Liver (tissue), 8 donors: ENCODE measurements at regions not wholly inside any gene's neighbourhood (a gene's known extent, or its start where the extent isn't known, plus 50 kb on each side); places are given as distances from the start of the nearest gene placed in this dataset.
A peak's percentile ranks its signal among the peaks of the same experiment; 100 is the strongest.

Experiments
- DNase-seq: peaks from one replicate; pipeline ENCODE4 v3.0.0-alpha.2; 2017; ENCODE audit warnings: low spot score
- H3K27ac ChIP-seq, 2 donors: one replicate each; pipeline ENCODE4 v1.7.0; 2013; ENCODE audit warnings: inconsistent platforms in 2 of 2, low read length in 2 of 2, control low read depth in 1 of 2, low read depth in 1 of 2, mild to moderate bottlenecking in 1 of 2
- H3K27me3 ChIP-seq, 4 donors: one replicate each; pipeline versions ENCODE4 v1.6.1 to v1.7.0; 2013; ENCODE audit warnings: low read length in 3 of 4, inconsistent platforms in 1 of 4, mild to moderate bottlenecking in 1 of 4, moderate library complexity in 1 of 4; ENCODE audit not compliant: control insufficient read depth in 4 of 4, insufficient read depth in 4 of 4
- H3K36me3 ChIP-seq, 4 donors: one replicate each; pipeline versions ENCODE4 v1.6.1 to v1.7.0; 2013; ENCODE audit warnings: low read length in 3 of 4, mild to moderate bottlenecking in 3 of 4, low read depth in 1 of 4, moderate library complexity in 1 of 4; ENCODE audit not compliant: control insufficient read depth in 4 of 4, insufficient read depth in 3 of 4
- H3K4me1 ChIP-seq, 4 donors: one replicate each; pipeline versions ENCODE4 v1.6.1 to v1.7.0; 2013; ENCODE audit warnings: low read length in 3 of 4, mild to moderate bottlenecking in 3 of 4, moderate library complexity in 1 of 4; ENCODE audit not compliant: control insufficient read depth in 4 of 4, insufficient read depth in 4 of 4
- H3K4me3 ChIP-seq, 3 donors: one replicate each; pipeline versions ENCODE4 v1.6.1 to v1.7.0; 2013; ENCODE audit warnings: low read length in 3 of 3, control low read depth in 1 of 3, low read depth in 1 of 3, mild to moderate bottlenecking in 1 of 3
- H3K9ac ChIP-seq, 2 donors: one replicate each; pipeline ENCODE4 v1.7.0; 2013; ENCODE audit warnings: low read length in 2 of 2, mild to moderate bottlenecking in 2 of 2, moderate library complexity in 2 of 2, control low read depth in 1 of 2, low read depth in 1 of 2
- H3K9me3 ChIP-seq, 4 donors: one replicate each; pipeline versions ENCODE4 v1.6.1 to v1.7.0; 2013; ENCODE audit warnings: low read length in 3 of 4; ENCODE audit not compliant: control insufficient read depth in 4 of 4
- FOXA1 ChIP-seq: IDR thresholded peaks from 2 replicates; pipeline ENCODE4 v1.6.1; 2016; ENCODE audit warnings: antibody characterized with exemption
- FOXA2 ChIP-seq: IDR thresholded peaks from 2 replicates; pipeline ENCODE4 v1.6.1; 2016; ENCODE audit warnings: antibody characterized with exemption
- GABPA ChIP-seq, 2 donors: IDR thresholded peaks in 1 of 2; conservative IDR thresholded peaks in 1 of 2; 2 replicates each; pipeline ENCODE4 v1.6.1; 2016; ENCODE audit warnings: antibody characterized with exemption in 2 of 2, mild to moderate bottlenecking in 1 of 2, moderate library complexity in 1 of 2
- HNF4A ChIP-seq, 2 donors: conservative IDR thresholded peaks; 2 replicates each; pipeline ENCODE4 v1.6.1; 2016; ENCODE audit warnings: antibody characterized with exemption in 2 of 2, mild to moderate bottlenecking in 2 of 2
- HNF4G ChIP-seq: IDR thresholded peaks from 2 replicates; pipeline ENCODE4 v1.6.1; 2016; ENCODE audit warnings: antibody characterized with exemption
- JUND ChIP-seq, 2 donors: IDR thresholded peaks; 2 replicates each; pipeline ENCODE4 v1.6.1; 2016; ENCODE audit warnings: antibody characterized with exemption in 2 of 2
- NR2F2 ChIP-seq: IDR thresholded peaks from 2 replicates; pipeline ENCODE4 v1.6.1; 2016; ENCODE audit warnings: antibody characterized with exemption
- RAD21 ChIP-seq, 2 donors: IDR thresholded peaks; 2 replicates each; pipeline ENCODE4 v1.6.1; 2016; ENCODE audit warnings: antibody characterized with exemption in 2 of 2, mild to moderate bottlenecking in 2 of 2
- RXRA ChIP-seq, 2 donors: IDR thresholded peaks; 2 replicates each; pipeline ENCODE4 v1.6.1; 2017 to 2018; ENCODE audit warnings: antibody characterized with exemption in 2 of 2, mild to moderate bottlenecking in 1 of 2
- SP1 ChIP-seq: IDR thresholded peaks from 2 replicates; pipeline ENCODE4 v1.6.1; 2018; ENCODE audit warnings: antibody characterized with exemption, mild to moderate bottlenecking
- TAF1 ChIP-seq: conservative IDR thresholded peaks from 2 replicates; pipeline ENCODE4 v1.6.1; 2016; ENCODE audit warnings: antibody characterized with exemption, mild to moderate bottlenecking
- YY1 ChIP-seq: IDR thresholded peaks from 2 replicates; pipeline ENCODE4 v1.6.1; 2016; ENCODE audit warnings: antibody characterized with exemption, mild to moderate bottlenecking
- WGBS: extraction: QIAGEN DNeasy Blood & Tissue Kit; methylation state at CpG from one replicate; pipeline ENCODE4 v1.1.7; 2013; 5-methylcytosine and 5-hydroxymethylcytosine counted together
- TF ChIP-seq, protein P1 (sequence below): IDR thresholded peaks from 2 replicates; pipeline ENCODE4 v1.6.1; 2016; ENCODE audit warnings: antibody characterized with exemption
- TF ChIP-seq, protein P2 (sequence below): fragments of 150-350 bp; IDR thresholded peaks from 2 replicates; pipeline ENCODE4 v1.5.1; 2017; ENCODE audit warnings: improper control_type of control experiment, low read depth, low read length; ENCODE audit not compliant: missing input control
- TF ChIP-seq, protein P3 (sequence below): IDR thresholded peaks from 2 replicates; pipeline ENCODE4 v1.6.1; 2016; ENCODE audit warnings: antibody characterized with exemption
- TF ChIP-seq, protein P4 (sequence below): IDR thresholded peaks from 2 replicates; pipeline ENCODE4 v1.6.1; 2016; ENCODE audit warnings: antibody characterized with exemption
- donor health status: healthy.
- donor health status: healthy.
- donor health status: healthy.
- donor health status: healthy.
- donor health status: healthy.

DNA sequence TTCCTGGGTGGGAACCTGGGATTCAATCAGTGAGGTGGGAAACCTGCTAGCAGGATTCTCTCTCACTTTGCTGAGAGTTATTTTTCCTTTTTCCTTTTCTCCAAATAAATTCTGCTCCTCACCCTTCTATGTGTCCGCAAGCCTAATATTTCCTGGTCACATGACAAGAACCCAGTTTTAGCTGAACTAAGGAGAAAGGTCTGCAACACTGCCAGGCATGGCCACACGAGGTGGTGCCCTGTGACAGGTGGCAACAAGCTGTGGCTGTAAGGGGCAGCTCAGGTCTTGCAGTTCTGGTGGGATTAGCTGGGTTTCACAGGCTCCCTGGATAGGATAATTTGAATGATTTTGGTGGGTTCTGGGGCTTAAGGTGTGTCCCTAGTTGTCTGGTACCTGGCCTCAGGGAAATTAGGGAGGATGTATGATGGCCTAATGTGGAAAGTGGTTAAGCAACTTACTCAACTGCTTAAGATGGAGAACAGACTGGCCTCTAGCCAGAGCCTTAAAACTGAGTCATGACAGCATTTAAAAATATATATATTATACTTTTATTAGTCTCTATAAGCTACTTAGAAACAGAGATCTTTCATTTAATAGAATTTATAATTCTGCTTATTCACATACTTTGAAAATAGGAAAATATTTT is 215.0 kb downstream of the IL15 start:
- TF ChIP-seq RAD21 (IDR thresholded peaks at IDR 0.05) (no peak), TAF1 (no peak), YY1 (no peak), FOXA2 (no peak)
- TF ChIP-seq, protein P1, sequence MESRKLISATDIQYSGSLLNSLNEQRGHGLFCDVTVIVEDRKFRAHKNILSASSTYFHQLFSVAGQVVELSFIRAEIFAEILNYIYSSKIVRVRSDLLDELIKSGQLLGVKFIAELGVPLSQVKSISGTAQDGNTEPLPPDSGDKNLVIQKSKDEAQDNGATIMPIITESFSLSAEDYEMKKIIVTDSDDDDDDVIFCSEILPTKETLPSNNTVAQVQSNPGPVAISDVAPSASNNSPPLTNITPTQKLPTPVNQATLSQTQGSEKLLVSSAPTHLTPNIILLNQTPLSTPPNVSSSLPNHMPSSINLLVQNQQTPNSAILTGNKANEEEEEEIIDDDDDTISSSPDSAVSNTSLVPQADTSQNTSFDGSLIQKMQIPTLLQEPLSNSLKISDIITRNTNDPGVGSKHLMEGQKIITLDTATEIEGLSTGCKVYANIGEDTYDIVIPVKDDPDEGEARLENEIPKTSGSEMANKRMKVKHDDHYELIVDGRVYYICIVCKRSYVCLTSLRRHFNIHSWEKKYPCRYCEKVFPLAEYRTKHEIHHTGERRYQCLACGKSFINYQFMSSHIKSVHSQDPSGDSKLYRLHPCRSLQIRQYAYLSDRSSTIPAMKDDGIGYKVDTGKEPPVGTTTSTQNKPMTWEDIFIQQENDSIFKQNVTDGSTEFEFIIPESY: no peak
- TF ChIP-seq, protein P2, sequence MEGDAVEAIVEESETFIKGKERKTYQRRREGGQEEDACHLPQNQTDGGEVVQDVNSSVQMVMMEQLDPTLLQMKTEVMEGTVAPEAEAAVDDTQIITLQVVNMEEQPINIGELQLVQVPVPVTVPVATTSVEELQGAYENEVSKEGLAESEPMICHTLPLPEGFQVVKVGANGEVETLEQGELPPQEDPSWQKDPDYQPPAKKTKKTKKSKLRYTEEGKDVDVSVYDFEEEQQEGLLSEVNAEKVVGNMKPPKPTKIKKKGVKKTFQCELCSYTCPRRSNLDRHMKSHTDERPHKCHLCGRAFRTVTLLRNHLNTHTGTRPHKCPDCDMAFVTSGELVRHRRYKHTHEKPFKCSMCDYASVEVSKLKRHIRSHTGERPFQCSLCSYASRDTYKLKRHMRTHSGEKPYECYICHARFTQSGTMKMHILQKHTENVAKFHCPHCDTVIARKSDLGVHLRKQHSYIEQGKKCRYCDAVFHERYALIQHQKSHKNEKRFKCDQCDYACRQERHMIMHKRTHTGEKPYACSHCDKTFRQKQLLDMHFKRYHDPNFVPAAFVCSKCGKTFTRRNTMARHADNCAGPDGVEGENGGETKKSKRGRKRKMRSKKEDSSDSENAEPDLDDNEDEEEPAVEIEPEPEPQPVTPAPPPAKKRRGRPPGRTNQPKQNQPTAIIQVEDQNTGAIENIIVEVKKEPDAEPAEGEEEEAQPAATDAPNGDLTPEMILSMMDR: no peak
- DNase-seq: no peak
- Histone ChIP-seq H3K36me3 (no peaks in the 10 kb centered on the region), H3K4me1 (peaks cover 5 to 25% (median 15%) of the 10 kb centered on the region in 4 donors), H3K4me3 (no peak overlapping the region), H3K27ac (peak overlapping the region in 1 of 2 donors; percentile 27), H3K9me3 (peaks cover 0 to 2% (median 0%) of the 10 kb centered on the region in 4 donors), H3K27me3 (no peaks in the 10 kb centered on the region), H3K9ac (no peak overlapping the region)
- WGBS: 63% methylated on average over 2 of the region's 2 CpGs

DNA sequence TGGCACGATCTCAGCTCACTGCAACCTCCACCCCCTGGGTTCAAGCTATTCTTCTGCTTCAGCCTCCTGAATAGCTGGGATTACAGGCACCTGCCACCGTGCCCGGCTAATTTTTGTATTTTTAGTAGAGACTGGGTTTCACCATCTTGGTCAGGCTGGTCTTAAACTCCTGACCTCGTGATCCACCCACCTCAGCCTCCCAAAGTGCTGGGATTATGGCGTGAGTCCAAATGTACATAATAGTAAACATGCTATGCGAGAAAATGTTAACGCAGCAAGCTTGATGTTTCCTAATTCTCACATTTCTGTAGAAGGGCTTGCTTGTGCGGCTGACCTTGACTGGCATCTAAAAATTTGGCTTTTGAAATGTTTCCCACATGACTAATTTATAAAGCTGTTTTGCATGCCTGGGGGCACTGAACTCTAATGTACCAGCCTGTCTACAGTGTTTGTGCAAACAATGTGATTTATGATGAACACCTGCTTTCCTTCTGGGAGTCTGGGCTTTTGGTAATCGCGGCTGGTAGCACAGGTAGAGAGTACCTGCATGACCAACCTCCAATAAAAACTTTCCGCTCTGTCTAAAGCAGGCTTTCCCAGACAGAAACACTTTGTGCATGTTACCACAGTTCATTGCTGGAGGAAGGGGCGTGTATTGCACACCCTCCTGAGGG is 216.8 kb downstream of the IL15 start:
- TF ChIP-seq FOXA1 (no peak), YY1 (peak; percentile 17), RXRA (IDR thresholded peaks at IDR 0.05) (peak; percentile 45 to 58), HNF4A (conservative IDR thresholded peaks at IDR 0.05) (peak in 1 of 2 donors; percentile 5), FOXA2 (no peak)
- no peak for DNase-seq
- peak overlapping the region; percentile 23 to 37 for H3K27ac ChIP-seq
- no peak overlapping the region for H3K9ac ChIP-seq
- H3K27me3 ChIP-seq: no peaks in the 10 kb centered on the region
- H3K4me3 ChIP-seq: no peak overlapping the region
- 34% methylated on average over 12 of the region's 12 CpGs for WGBS
- peaks cover 0 to 2% (median 0%) of the 10 kb centered on the region in 4 donors for H3K9me3 ChIP-seq
- H3K4me1 ChIP-seq: peaks cover 5 to 25% (median 15%) of the 10 kb centered on the region in 4 donors
- no peaks in the 10 kb centered on the region for H3K36me3 ChIP-seq

DNA sequence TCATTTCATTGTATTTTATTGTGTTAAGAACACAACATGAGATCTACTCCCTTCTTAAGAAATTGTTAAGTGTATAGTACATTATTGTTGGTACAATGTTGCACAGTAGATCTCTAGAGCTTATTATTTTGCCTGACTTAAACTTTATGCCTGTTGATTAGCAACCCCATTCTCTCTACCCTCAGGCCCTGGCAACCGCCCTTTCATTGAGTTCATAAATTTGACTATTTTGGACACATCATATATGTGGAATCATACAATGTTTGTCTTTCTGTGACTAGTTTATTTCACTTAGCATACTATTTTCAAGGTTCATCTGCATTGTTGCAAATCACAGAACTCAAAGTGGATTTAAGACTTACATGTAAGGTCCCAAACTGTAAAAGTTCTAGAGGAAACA is 222.1 kb downstream of the IL15 start:
- Histone ChIP-seq H3K9me3 (peaks cover 0 to 2% (median 0%) of the 10 kb centered on the region in 4 donors), H3K4me1 (peaks cover 0 to 3% (median 3%) of the 10 kb centered on the region in 4 donors), H3K9ac (no peak overlapping the region), H3K4me3 (no peak overlapping the region), H3K27me3 (no peaks in the 10 kb centered on the region), H3K27ac (no peak overlapping the region), H3K36me3 (no peaks in the 10 kb centered on the region)
- WGBS: 95% methylated on average over 1 of the region's 1 CpG
- DNase-seq: no peak
- TF ChIP-seq, protein P3, sequence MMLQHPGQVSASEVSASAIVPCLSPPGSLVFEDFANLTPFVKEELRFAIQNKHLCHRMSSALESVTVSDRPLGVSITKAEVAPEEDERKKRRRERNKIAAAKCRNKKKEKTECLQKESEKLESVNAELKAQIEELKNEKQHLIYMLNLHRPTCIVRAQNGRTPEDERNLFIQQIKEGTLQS: no peak
- TF ChIP-seq JUND (IDR thresholded peaks at IDR 0.05) (no peak), NR2F2 (no peak), HNF4A (conservative IDR thresholded peaks at IDR 0.05) (no peak), SP1 (no peak), HNF4G (no peak), RAD21 (IDR thresholded peaks at IDR 0.05) (no peak), GABPA (IDR thresholded peaks at IDR 0.05 in 1 of 2, conservative IDR thresholded peaks at IDR 0.05 in 1 of 2) (no peak), FOXA1 (no peak)
- TF ChIP-seq, protein P2: no peak
- TF ChIP-seq, protein P4, sequence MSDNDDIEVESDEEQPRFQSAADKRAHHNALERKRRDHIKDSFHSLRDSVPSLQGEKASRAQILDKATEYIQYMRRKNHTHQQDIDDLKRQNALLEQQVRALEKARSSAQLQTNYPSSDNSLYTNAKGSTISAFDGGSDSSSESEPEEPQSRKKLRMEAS: no peak
